ENCODE measurements at regions not wholly inside any gene's neighbourhood (a gene's known extent, or its start where the extent isn't known, plus 50 kb on each side); places are given as distances from the start of the nearest gene placed in this dataset.
"Not testable (repeated sequence)": the region's sequence is repeated elsewhere in the genome, so short reads cannot be mapped to it uniquely, and the experiment has no call there.

DNA sequence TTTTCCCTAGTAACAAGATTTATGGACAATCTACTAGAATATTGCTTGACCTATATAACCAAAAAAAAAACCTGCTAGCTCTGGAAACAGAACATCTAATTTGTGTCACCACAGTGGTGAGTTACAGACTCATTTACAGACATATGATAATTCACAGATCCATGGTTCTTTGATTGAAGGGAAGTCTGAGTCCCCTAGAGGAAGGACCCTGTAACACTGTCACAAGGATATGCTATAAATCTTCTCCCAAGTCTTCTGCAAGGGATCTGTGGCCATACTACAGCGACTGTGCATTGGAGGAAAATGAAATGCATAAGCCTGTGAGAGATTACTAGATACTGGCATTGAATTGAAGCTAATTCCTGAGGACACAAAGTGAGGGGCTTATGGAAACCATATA lies 630.6 kb upstream of the SGCD start:
- ATAC-seq (no peak), DNase-seq (ENCODE audit: missing footprints) (no peak)
- intact Hi-C loops (cut with DNase I): no loop called here

DNA sequence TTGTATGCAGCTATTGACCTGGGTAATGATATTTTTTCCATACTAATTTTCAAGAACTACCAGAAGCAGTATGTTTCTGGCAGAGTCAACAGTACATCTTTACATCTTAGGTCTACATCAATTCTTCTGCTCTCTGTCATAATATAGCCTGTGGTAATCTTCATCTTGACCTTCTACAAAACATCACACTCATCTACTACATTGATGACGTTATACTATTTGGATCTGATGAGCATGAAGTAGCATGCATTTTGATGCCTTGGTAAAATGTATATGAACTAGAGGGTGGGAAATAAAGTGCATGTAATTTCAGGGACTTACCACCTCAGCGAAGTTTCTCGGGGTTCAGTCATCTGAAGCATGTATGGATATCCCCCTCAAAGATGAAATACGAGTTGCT lies 629.7 kb upstream of the SGCD start:
- no peak for DNase-seq (ENCODE audit: missing footprints)
- ATAC-seq: no peak
- intact Hi-C loops (cut with DNase I): no loop called here

DNA sequence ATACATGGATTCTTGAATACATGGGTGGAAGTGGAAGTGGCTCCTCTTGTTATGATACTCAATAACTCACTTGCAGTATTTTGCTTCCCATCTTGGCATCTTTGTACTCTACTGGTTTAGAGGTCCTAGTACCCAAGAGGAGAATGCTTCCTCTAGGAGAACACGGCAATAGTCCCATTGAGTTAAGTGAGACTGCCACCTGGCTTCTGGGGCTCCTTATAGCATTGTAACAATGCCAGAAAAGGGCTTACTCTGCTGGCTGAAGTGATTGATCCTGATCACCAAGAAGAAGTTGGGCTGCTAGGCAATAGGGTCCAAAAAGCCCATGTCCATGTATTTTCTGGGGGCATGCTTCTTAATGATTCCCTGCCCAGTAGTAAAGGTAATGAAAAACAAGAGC lies 627.6 kb upstream of the SGCD start:
- ATAC-seq: no peak
- intact Hi-C loops (cut with DNase I): no loop called here

DNA sequence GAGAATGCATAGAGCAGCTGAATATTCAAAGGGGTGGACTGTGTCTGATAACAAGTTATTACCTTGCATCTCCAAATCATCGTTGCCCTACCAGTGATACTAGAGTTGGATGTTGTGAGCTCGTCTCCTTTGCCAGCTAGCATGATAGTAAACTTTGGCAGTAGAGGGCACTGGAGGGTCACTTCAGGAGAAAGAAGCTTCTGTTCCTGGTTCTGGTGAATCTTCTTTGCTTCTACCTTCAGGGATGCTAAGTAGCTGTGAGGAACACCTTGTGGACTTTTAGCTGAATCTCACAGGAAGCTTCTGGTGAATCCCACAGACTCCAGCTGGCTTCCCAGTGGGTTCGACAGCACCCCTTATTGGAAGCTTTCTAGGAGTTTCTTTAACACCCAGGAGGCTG lies 626.6 kb upstream of the SGCD start:
- DNase-seq (ENCODE audit: missing footprints): no peak
- ATAC-seq: no peak
- intact Hi-C loops (cut with DNase I): no loop called here

More for the DNA sequence above, 627.6 kb upstream of the SGCD start:
- DNase-seq (ENCODE audit: missing footprints): no peak

DNA sequence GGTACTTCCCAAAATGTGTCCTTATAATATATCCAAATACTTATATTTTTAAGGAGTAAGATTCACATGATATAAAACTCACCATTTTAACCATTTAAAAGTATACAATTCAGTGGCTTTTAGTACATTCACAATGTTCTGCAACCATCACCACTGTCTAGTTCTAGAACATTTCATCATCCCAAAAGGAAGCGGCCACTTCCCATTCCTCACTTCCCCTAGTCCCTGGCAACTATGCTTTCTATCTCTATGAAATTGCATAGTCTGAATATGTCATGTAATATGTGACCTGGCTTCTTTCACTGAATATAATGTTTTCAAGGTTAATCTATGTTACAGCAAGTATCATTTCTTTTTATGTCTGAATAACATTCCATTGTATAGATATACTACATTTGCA lies 615.1 kb upstream of the SGCD start:
- ATAC-seq: no peak
- intact Hi-C loops (cut with DNase I): no loop called here
- no peak for DNase-seq (ENCODE audit: missing footprints)

DNA sequence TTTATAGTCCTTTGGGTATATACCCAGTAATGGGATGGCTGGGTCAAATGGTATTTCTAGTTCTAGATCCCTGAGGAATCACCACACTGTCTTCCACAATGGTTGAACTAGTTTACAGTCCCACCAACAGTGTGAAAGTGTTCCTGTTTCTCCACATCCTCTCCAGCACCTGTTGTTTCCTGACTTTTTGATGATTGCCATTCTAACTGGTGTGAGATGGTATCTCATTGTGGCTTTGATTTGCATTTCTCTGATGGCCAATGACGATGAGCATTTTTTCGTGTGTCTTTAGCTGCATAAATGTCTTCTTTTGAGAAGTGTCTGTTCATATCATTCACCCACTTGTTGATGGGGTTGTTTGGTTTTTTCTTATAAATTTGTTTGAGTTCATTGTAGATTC lies 612.5 kb upstream of the SGCD start:
- intact Hi-C loops (cut with DNase I); ATAC-seq; DNase-seq (ENCODE audit: missing footprints): not testable (repeated sequence)

DNA sequence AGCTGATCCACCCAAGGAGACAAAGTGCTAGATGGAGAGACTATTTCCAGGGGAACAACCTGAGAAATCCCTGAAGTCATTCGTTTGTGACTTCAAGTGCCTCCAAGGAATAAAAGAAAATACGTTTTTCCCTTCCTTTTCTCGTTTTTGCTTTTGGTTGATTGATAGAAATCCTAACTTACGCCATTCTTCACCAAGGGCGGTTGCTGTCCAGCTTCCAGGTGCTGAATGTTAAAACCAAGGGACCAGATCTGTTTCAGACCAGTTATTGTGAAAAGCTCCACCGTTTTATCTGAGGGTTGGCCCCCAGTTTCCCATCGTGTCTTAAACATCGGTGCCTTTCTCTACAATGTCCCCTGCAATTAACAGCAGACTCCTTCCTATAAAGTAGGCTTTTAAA lies 600.7 kb upstream of the SGCD start:
- DNase-seq (ENCODE audit: missing footprints): no peak
- no peak for ATAC-seq
- intact Hi-C loops (cut with DNase I): no loop called here

DNA sequence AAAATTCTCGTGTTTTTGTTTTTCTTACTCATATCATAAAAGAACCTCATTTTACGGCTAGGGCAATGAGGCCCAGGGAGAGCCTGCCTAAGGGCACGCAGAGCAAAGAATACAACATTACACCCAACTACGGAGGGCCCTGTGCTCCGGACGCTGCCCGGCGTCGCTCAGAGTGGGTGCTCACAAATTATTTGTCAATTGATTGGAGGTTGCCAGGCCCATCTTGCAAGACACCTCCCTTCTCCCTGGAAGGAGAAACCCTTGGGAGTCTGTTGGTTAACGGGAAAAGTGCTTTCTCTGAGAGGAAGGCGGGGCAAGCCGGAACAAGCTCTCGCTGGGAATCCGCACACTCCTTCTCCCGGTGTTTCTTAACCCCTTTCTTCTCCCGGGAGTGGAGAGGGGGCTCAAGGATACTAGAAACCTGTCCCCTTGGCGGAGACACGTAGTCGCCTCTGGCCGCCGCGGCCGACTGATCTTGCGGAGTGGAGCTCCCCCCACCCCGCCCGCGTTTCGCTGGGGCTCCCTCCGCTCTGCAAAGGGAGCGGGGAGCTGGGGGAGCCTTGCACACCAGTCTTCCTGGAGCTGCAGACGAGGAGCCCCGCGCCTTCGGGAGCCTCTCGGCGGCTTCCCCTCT lies 599.3 kb upstream of the SGCD start:
- peak; percentile 73 for DNase-seq (ENCODE audit: missing footprints)
- intact Hi-C loops (cut with DNase I): loop anchor here (1.0 to 2.0 kb wide), 4 partner anchors 247 to 633 kb away; no protein-coding TSS in a partner anchor

DNA sequence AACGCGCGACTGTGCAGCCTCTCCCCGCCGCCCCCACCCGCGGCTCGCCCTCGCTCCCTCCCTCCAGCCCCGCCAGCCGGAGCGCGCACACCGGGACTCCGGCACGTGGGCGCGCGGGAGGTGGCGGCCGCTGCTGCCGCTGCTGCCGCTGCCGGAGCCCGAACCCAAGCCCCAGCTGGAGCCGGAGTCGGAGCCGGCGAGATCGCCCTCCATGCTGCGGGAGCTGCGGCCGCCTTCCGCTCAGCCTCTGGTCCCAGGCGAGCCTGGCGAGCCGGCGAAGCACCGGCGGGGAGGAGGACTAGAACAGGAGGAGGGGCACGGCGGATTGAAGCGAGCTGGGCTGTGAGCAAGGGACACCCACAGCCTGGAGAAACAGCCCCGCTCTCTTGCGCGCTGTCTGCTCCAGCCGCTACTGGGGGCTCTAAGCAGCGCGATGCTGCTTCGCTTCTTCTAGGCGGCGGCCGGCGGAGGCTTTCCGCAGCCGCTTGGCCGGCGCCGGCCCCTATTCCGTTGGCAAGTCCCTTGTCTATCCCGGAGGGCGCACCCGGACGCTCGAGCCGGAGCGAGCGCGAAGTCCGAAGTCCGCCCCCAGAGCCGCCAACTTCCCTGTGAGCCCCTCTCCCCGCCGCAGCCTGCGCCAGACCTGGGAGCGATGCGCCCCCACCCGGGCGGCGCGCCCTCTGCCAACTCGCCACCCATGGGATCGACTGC lies 598.7 kb upstream of the SGCD start:
- intact Hi-C loops (cut with DNase I): loop anchor here (1.0 to 2.0 kb wide), 4 partner anchors 248 to 634 kb away; no protein-coding TSS in a partner anchor
- DNase-seq (ENCODE audit: missing footprints): peak; percentile 78
- ATAC-seq: peak; percentile 69

More for the DNA sequence above, 599.3 kb upstream of the SGCD start:
- ATAC-seq: no peak

DNA sequence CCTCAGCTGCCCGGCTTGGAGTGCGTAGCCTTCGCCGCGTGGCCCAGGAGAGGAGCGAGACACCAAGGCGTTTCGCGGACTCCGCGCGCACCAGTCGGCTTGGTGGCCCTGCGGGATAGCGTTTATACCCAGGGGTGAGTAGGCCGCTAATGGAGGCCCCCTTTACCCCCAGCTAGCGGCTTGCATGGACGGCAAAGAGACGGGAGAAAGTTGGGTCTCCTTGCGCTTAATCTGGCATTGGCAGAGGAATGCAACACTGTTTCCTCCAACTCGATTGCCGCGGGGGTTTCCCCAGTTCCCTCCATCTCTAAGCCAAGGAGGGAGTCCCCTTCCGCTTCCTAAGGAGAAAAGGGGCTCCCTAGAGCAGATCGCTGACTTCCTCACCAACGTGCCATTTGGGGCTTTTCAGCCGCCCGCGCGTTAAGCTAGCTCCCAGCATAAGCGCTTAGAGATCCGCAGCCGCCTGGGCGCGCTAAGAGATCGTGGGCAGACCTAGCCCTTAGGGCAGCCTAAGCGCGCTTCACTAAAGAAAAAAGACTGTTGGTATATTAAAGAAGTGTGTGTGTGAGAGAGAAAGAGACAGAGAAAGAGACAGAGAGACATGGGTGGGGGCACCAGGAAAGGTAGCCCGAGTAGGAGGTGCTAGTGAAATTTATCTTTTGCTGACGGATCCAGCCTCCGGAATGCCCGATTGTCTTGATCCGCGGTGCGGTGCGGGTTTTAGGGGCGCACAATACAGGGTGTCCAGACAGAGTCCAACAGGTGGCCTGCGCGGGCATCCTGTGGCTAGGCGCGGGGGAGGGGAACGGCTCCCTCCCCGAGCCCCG lies 597.9 kb upstream of the SGCD start:
- ATAC-seq: peak; percentile 52
- peak; percentile 66 for DNase-seq (ENCODE audit: missing footprints)
- intact Hi-C loops (cut with DNase I): loop anchor here (1.0 to 2.0 kb wide), 4 partner anchors 248 to 634 kb away; no protein-coding TSS in a partner anchor

DNA sequence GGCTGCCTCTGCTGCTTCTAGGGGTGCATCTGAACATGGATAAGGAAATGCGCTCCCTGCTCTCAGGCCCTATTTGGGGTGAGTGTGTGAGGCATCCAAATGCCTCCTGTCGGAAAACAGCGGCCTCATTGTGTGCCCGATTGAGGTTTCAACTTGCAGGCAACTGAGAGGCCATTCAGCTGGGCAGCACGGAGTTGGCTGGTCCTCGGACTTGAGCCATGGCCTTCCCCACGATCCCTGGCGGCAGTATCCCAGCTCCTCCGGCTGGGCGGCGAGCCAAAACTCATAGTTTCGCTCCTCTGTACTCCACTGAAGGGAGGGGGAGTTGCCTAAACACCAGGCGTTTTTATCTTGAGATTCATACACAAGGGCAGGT lies 597.3 kb upstream of the SGCD start:
- ATAC-seq: peak; percentile 69
- DNase-seq (ENCODE audit: missing footprints): peak; percentile 64
- intact Hi-C loops (cut with DNase I): loop anchor here (2.0 to 10.0 kb wide), 4 partner anchors 249 to 855 kb away; no protein-coding TSS in a partner anchor

DNA sequence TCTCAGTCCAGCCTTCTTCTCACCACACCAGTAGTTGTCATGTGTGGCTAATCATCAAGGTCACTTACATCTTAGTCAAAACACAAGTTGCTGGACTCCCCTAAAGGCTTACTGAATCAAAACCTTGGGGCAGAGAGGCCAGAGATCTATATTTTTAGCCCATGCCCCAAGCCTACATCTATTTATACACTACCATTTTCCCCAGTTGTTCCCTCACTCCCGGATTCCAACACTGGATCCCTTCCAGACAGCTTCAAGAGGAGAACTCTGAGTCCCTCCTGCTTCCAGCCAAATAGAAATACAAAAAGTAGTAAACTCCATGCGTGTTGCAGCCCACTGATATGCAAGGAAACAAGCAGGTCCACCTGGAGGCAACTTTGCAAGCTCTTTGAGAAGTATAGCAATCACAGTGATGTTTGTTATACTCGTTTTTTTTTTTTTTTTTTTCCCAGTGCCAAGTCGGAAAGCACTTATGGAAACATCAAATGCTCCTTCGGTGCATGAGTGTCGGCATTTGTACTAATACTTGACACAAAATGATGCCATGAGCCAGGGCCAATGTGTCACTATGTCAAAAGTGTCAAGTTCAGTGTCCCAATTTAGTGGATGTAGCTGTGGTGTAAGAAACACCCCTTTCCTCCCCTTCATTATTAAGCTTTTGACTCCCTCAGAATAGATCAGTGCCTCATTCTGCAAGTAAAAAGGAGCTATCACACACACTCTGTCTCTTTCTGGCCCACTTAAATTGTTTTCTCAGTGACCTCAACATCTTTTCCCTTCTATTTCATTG lies 594.2 kb upstream of the SGCD start:
- DNase-seq (ENCODE audit: missing footprints): no peak
- intact Hi-C loops (cut with DNase I): loop anchor here (1.0 to 10.0 kb wide), 3 partner anchors 539 to 852 kb away; no protein-coding TSS in a partner anchor
- ATAC-seq: peak; percentile 51

DNA sequence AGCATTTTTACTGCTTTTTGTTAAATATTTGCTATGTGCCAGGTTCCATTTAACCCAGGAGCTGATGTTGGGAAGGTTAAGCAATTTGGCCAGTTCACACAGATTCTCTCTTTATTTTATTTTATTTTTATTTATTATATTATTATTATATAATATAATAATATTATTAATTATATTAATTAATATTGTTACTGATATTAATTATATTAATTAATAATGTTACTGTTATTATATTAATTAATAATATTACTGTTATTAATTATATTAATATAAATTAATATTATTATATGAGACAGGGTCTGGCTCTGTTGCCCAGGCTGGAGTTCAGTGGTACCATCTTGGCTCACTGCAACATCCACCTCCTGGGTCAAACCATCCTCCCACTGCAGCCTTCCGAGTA lies 593.0 kb upstream of the SGCD start:
- intact Hi-C loops (cut with DNase I): loop anchor here (2.0 to 10.0 kb wide), 2 partner anchors 595 to 851 kb away; no protein-coding TSS in a partner anchor
- ATAC-seq (no peak), DNase-seq (ENCODE audit: missing footprints) (no peak)

DNA sequence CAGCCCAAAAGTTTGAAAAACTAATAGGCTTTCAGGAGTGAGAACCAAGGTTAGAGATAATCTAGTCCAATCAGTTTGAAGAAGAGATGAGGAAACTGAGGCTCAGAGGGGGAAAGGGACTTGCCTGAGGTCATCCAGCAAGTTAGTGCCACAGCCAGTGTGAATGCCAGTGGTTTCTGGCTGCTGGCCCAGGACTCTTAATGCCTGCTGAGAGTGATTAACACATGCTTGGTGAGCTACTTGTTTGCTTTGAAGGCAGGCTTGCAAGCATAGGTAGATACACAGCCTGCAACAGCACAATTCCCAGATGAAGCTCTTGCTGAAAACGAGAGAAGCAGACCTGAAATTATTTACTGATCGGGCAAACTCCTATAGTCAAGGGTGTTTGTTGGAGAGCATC lies 591.6 kb upstream of the SGCD start:
- DNase-seq (ENCODE audit: missing footprints) (peak; percentile 81), ATAC-seq (peak; percentile 12)
- intact Hi-C loops (cut with DNase I): loop anchor here (10.0 kb wide), 1 partner anchor 849 kb away; no protein-coding TSS in a partner anchor

DNA sequence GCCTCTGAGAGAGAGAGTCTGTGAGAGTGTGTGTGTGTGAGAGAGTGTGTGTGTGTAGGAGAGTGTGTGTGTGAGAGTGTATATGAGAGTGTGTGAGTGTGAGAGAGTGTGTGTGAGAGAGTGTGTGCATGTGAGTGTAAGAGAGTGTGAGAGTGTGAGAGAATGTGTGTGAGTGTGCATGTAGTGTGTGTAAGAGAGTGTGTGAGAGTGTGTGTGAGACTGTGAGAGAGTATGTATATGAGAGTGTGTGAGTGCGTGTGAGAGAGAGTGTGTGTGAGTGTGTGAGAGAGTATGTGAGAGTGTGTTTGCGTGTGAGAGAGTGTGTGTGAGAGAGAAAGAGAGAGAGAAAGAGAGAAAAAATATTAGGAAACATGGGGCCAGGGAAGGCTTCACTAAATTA lies 588.3 kb upstream of the SGCD start:
- intact Hi-C loops (cut with DNase I): loop anchor here (10.0 kb wide), 1 partner anchor 846 kb away; no protein-coding TSS in a partner anchor
- DNase-seq (ENCODE audit: missing footprints) (no peak), ATAC-seq (no peak)

DNA sequence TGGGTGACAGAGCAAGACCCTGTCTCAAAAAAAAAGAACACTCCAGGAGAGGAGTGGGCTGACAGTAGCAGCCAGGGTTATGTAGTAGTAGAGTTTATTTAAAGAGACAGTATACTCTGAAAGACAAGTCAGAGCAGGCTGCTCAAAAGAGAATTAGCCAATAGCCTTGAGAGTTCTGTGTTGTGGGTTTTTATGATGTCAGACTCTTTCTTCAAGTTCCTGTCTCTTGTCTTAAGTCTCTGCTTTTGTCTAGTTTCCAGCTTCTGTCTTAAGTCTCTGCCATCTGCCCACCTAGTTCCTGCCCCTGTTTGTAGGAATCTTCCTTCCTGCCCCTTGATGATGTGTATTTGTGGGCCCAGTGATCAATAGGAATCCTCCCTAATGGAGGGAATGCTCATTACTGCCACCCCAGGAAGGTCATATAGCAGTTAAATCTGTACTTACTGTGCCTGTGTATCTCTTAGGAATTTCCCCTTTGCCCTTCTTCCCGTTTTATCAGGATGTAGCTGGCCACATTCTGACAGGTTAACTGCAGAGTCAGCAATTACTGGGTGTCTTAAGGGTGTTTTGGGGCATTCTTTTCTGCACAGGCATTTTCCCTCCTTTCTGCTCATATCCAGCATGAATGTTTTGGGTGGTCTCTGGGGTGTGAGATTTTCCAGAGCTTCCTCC lies 580.5 kb upstream of the SGCD start:
- intact Hi-C loops (cut with DNase I): no loop called here
- no peak for ATAC-seq
- no peak for DNase-seq (ENCODE audit: missing footprints)

DNA sequence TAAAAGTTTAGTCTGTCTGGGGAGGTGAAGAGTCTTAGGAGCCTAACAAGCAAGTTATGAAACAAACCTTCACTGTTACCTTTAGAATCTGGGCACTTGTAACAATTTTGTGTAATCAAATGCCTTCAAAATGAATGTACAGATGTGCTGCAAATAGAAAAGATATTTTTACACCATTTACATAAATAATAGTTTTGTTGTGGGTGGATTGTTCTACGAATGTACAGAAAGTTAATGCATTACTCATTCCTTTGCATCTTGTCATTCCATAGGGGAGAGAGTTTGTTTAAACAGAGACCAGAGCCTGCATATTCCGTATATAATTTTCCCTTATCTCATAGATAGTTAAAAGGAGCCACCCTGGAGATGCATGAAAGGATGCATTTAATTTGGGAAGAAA lies 576.9 kb upstream of the SGCD start:
- DNase-seq (ENCODE audit: missing footprints) (no peak), ATAC-seq (no peak)
- intact Hi-C loops (cut with DNase I): no loop called here

DNA sequence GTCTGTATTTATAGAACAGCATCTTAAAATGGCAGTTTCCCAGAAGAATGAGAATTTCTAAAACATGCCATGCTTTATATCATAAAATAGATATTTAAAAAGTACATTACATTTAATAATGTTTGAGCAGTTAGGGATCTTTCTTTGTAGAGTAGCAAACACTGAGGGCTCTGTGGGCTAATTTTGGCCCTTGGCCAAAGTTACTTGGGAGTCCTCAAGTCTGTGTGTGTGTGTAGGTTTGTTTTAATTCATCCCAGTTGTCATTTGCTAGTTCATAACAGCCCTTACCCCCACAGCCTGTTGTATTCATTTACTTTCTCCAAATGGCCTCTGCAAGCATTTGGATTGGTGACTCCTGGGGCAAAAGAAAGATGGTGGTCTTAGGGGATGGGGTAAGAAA lies 576.4 kb upstream of the SGCD start:
- intact Hi-C loops (cut with DNase I): no loop called here
- no peak for ATAC-seq
- DNase-seq (ENCODE audit: missing footprints): no peak
